Body of pancreas (tissue), 4 donors: ENCODE measurements at regions not wholly inside any gene's neighbourhood (a gene's known extent, or its start where the extent isn't known, plus 50 kb on each side); places are given as distances from the start of the nearest gene placed in this dataset.

Experiments
- ATAC-seq: fragments of 150-250 bp; one replicate; pipeline ENCODE4 v1.9.1; 2016
- DNase-seq, 4 donors: peaks; one replicate each; pipeline ENCODE4 v3.0.0-alpha.2; 2019
- H3K27ac ChIP-seq, 4 donors: fragments of 200-600 bp; sonication (generic); 1 replicate in 3 of 4; 2 replicates in 1 of 4; pipeline versions ENCODE4 v1.5.1 to v1.6.1; 2016 to 2019; ENCODE audit warnings: mild to moderate bottlenecking in 1 of 4, mixed read lengths in 1 of 4, moderate library complexity in 1 of 4
- H3K27me3 ChIP-seq, 2 donors: fragments of 200-600 bp; sonication (generic); one replicate each; pipeline ENCODE4 v1.6.0; 2016; ENCODE audit warnings: mild to moderate bottlenecking in 1 of 2
- H3K36me3 ChIP-seq, 2 donors: fragments of 200-600 bp; sonication (generic); replicated peaks in 1 of 2; 2 replicates each; pipeline ENCODE4 v1.5.1; 2016; ENCODE audit warnings: low read depth in 2 of 2; ENCODE audit not compliant: insufficient read depth in 1 of 2
- H3K4me1 ChIP-seq: fragments of 200-600 bp; sonication (generic); one replicate; pipeline ENCODE4 v1.6.0; 2016
- H3K4me3 ChIP-seq, 2 donors: fragments of 200-600 bp; sonication (generic); 1 replicate in 1 of 2; 2 replicates in 1 of 2; pipeline ENCODE4 v1.5.1; 2016 to 2019
- H3K9me3 ChIP-seq, 3 donors: fragments of 200-600 bp; sonication (generic); 1 replicate in 2 of 3; 2 replicates in 1 of 3; pipeline ENCODE4 v1.5.1; 2016
- POLR2A ChIP-seq, 3 donors: fragments of 450-650 bp; IDR thresholded peaks; one replicate each; pipeline ENCODE4 v1.6.1; 2016; ENCODE audit warnings: antibody characterized with exemption in 3 of 3, mild to moderate bottlenecking in 2 of 3
- WGBS, 2 donors: methylation state at CpG; one replicate each; pipeline ENCODE4 v1.1.5; 2017; 5-methylcytosine and 5-hydroxymethylcytosine counted together
- intact Hi-C: fragments of 100-400 bp; cut with DNase I; formaldehyde crosslinking; loops from one replicate; pipeline ENCODE4 v1.15.1; 2023
- TF ChIP-seq, protein P1 (sequence below), 7 experiments: fragments of 450-650 bp in 4 of 7; fragments of 200-600 bp in 3 of 7; sonication (generic) in 3 of 7; IDR thresholded peaks; one replicate each; pipeline ENCODE4 v1.5.1; 2016 to 2019; ENCODE audit warnings: antibody characterized with exemption in 7 of 7

DNA sequence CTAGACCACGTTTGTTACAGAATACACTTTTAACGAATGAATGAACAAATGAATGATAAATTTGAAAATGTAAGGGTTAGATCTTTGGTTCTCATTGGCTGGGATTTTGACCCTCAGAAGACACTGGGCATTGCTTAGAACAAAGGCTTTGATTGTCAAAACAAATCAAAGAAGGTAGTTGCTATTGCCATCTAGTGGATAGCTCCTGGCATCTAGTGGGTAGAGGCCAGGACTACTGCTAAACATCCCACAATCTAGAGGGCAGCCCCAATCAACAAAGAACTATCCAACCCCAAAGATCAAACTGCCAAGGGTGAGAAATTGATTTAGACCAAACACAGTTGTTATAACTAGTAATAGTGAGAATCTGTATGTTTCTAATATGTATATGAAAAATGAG lies 552.3 kb downstream of the KCNJ3 start:
- DNase-seq (no peak), ATAC-seq (no peak)
- Histone ChIP-seq H3K27ac (no peak overlapping the region), H3K4me1 (no peaks in the 10 kb centered on the region), H3K9me3 (no peaks in the 10 kb centered on the region), H3K4me3 (no peak overlapping the region), H3K27me3 (no peaks in the 10 kb centered on the region), H3K36me3 (no peaks in the 10 kb centered on the region)
- WGBS, 2 donors, result 11 to 12% methylated on average over 2 of the region's 2 CpGs
- intact Hi-C loops, result no loop called here
- TF ChIP-seq, protein P1, sequence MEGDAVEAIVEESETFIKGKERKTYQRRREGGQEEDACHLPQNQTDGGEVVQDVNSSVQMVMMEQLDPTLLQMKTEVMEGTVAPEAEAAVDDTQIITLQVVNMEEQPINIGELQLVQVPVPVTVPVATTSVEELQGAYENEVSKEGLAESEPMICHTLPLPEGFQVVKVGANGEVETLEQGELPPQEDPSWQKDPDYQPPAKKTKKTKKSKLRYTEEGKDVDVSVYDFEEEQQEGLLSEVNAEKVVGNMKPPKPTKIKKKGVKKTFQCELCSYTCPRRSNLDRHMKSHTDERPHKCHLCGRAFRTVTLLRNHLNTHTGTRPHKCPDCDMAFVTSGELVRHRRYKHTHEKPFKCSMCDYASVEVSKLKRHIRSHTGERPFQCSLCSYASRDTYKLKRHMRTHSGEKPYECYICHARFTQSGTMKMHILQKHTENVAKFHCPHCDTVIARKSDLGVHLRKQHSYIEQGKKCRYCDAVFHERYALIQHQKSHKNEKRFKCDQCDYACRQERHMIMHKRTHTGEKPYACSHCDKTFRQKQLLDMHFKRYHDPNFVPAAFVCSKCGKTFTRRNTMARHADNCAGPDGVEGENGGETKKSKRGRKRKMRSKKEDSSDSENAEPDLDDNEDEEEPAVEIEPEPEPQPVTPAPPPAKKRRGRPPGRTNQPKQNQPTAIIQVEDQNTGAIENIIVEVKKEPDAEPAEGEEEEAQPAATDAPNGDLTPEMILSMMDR (IDR thresholded peaks at IDR 0.05), result peak in 3 of 7 experiments; percentile 19 to 27 (median 22)
- no peak for TF ChIP-seq POLR2A (IDR thresholded peaks at IDR 0.05)

DNA sequence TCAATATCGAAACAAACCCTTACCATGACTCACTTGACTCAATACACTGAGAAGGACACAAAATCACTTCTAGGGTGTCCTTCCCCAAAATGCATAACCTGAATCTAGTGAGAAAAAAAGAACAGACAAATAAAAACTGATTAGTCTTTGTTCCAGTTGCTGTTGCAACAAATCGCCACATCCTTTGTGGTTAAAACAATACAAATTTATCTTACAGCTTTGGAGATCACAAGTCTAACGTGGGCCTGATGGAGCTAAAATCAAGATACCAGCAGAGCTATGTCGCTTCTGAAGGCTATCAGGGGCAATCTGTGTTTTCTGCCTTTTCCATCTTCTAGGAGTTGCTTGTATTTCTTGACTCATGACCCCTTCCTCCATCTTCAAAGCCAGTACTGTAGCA lies 541.7 kb downstream of the KCNJ3 start:
- no peaks in the 10 kb centered on the region for H3K36me3 ChIP-seq
- intact Hi-C loops, result no loop called here
- TF ChIP-seq, protein P1 (IDR thresholded peaks at IDR 0.05), result no peak
- TF ChIP-seq POLR2A (IDR thresholded peaks at IDR 0.05), result no peak
- no peaks in the 10 kb centered on the region for H3K27me3 ChIP-seq
- no peak overlapping the region for H3K4me3 ChIP-seq
- no peak overlapping the region for H3K27ac ChIP-seq
- no peak for ATAC-seq
- DNase-seq, result no peak
- no peaks in the 10 kb centered on the region for H3K4me1 ChIP-seq
- whole genome bisulfite sequencing, 2 donors, result 51 to 61% methylated on average over 4 of the region's 4 CpGs
- H3K9me3 ChIP-seq, result no peaks in the 10 kb centered on the region

DNA sequence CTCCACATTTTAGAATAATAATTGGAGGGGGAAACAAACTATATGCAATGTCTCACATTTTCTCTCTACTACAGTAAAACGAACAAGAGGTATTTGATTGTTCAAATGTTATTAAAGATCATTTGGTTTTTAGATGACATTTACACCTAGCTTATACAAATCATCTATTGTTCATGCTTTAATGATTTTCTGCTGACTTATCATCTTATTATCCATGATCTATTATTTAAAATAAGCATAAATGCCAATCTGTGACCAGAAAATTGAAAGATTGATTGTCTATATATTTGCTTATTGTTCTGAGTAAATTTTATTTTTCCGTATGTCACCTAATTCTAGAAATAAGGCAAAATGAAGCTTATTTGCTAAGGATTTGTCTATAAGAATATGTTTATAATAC lies 537.2 kb downstream of the KCNJ3 start:
- no peaks in the 10 kb centered on the region for H3K9me3 ChIP-seq
- H3K27me3 ChIP-seq, result no peaks in the 10 kb centered on the region
- H3K27ac ChIP-seq, result no peak overlapping the region
- H3K36me3 ChIP-seq, result no peaks in the 10 kb centered on the region
- intact Hi-C loops, result no loop called here
- no peak for ATAC-seq
- H3K4me1 ChIP-seq, result no peaks in the 10 kb centered on the region
- no peak for DNase-seq
- 43 to 51% methylated on average over 2 of the region's 2 CpGs for WGBS, 2 donors
- no peak overlapping the region for H3K4me3 ChIP-seq
- no peak for TF ChIP-seq POLR2A (IDR thresholded peaks at IDR 0.05)
- TF ChIP-seq, protein P1 (IDR thresholded peaks at IDR 0.05), result no peak

DNA sequence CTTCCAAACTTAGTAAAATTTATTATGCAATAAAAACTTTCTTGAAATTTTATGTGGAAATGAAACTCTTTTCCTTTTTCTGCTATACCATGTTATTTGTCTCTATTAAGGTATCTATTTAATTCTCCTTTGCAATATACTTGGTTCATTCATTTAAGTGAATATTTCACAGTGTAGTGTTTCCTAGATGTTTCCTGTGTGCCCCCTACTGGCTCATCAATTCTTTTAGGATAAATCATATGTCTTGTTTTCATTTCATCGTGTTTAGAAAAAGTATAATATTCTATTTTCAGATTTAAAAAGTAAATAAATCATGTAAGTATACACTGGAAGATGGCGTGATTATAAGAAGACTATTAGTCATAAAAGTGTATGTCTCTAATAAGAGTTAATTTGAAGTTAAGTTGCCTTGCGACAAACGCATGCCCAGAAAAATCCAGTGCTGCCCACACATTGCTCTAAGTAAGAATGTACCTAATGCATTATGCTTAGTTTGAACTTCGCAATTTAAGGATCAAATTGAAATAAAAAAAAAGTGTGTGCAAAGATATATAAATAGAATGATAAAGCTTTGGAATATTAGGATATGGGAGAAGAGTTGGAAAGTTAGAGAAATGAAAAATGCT lies 525.4 kb downstream of the KCNJ3 start:
- Histone ChIP-seq H3K9me3 (no peaks in the 10 kb centered on the region), H3K36me3 (no peaks in the 10 kb centered on the region), H3K27ac (no peak overlapping the region), H3K27me3 (no peaks in the 10 kb centered on the region), H3K4me3 (no peak overlapping the region), H3K4me1 (no peaks in the 10 kb centered on the region)
- TF ChIP-seq, protein P1 (IDR thresholded peaks at IDR 0.05), result peak in 6 of 7 experiments; percentile 32 to 60 (median 54)
- no peak for TF ChIP-seq POLR2A (IDR thresholded peaks at IDR 0.05)
- peak in 1 of 4 donors; percentile 7 for DNase-seq
- intact Hi-C loops, result no loop called here
- no peak for ATAC-seq
- 26 to 27% methylated on average over 5 of the region's 5 CpGs for WGBS, 2 donors

DNA sequence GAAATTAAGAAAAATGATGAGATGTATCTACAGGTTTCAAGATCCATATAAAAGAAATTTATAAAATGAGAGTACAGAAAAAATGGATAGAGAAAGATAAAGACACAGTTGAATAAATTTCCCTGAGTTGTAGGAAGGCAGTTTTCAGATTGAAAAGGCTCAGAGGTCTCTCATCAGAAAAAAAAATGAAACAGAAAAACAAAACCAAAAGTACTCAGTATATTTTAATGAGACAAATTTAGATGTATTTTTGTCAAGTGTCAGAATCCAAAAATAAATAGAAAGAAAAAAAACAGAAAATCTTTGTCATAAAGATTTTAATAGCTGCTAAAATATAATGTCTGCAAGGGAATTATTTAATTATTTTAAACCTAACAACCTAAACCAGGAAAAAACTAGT lies 520.5 kb downstream of the KCNJ3 start:
- no peak overlapping the region for H3K4me3 ChIP-seq
- TF ChIP-seq, protein P1 (IDR thresholded peaks at IDR 0.05), result no peak
- TF ChIP-seq POLR2A (IDR thresholded peaks at IDR 0.05), result no peak
- ATAC-seq (no peak), DNase-seq (no peak)
- no peaks in the 10 kb centered on the region for H3K4me1 ChIP-seq
- no peaks in the 10 kb centered on the region for H3K36me3 ChIP-seq
- intact Hi-C loops, result no loop called here
- H3K27me3 ChIP-seq, result no peaks in the 10 kb centered on the region
- no peak overlapping the region for H3K27ac ChIP-seq
- H3K9me3 ChIP-seq, result no peaks in the 10 kb centered on the region
